Fibroblast of mammary gland (primary cell): ENCODE measurements at regions not wholly inside any gene's neighbourhood (a gene's known extent, or its start where the extent isn't known, plus 50 kb on each side); places are given as distances from the start of the nearest gene placed in this dataset.

Experiments
- DNase-seq: peaks from one replicate; pipeline ENCODE4 v3.0.0-alpha.2; 2010; ENCODE audit warnings: low read depth
- H3K4me3 ChIP-seq: 2 replicates; pipeline ENCODE4 v1.5.1; 2011; ENCODE audit warnings: low read depth, mild to moderate bottlenecking, low read length, moderate library complexity; ENCODE audit not compliant: control insufficient read depth
- CTCF ChIP-seq: conservative IDR thresholded peaks from 2 replicates; pipeline ENCODE4 v1.5.1; 2011; ENCODE audit warnings: low read depth, low read length, inconsistent platforms; ENCODE audit not compliant: control insufficient read depth, insufficient read depth

- DNase-seq = no peak
- no peak for TF ChIP-seq CTCF
- no peak overlapping the region for H3K4me3 ChIP-seq
These were observed 50.1 kb downstream of the CEP43 start for GRCh38 chr6:167049275-167049674.

- no peak for DNase-seq
- H3K4me3 ChIP-seq = no peak overlapping the region
- no peak for TF ChIP-seq CTCF
These were observed 51.7 kb downstream of the CEP43 start for GRCh38 chr6:167050903-167051302.

GRCh38 chr6:167053895-167054530 lies 54.8 kb downstream of the CEP43 start:
- no peak for TF ChIP-seq CTCF
- no peak overlapping the region for H3K4me3 ChIP-seq
- DNase-seq = no peak

GRCh38 chr6:167054987-167055386 lies 55.8 kb downstream of the CEP43 start:
- no peak overlapping the region for H3K4me3 ChIP-seq
- no peak for DNase-seq
- TF ChIP-seq CTCF = no peak

- peak; percentile 6 for DNase-seq
- H3K4me3 ChIP-seq = no peak overlapping the region
- TF ChIP-seq CTCF = no peak
These were observed 57.2 kb downstream of the CEP43 start for GRCh38 chr6:167056370-167056769.

GRCh38 chr6:167058261-167058660 lies 59.1 kb downstream of the CEP43 start:
- peak; percentile 10 for DNase-seq
- H3K4me3 ChIP-seq = no peak overlapping the region
- TF ChIP-seq CTCF = no peak
